Psoas muscle (tissue), 7 donors: ENCODE measurements at regions not wholly inside any gene's neighbourhood (a gene's known extent, or its start where the extent isn't known, plus 50 kb on each side); places are given as distances from the start of the nearest gene placed in this dataset.
"Not testable (repeated sequence)": the region's sequence is repeated elsewhere in the genome, so short reads cannot be mapped to it uniquely, and the experiment has no call there.

Source experiments
- ATAC-seq, 4 donors: fragments of 200-7000 bp; cut with Tn5 transposase; one replicate each; pipeline ENCODE4 v1.9.1; 2020; ENCODE audit warnings: moderate library complexity in 3 of 4, mild to moderate bottlenecking in 2 of 4
- DNase-seq, 2 donors: peaks; one replicate each; pipeline ENCODE4 v3.0.0-alpha.2; 2020
- H3K27ac ChIP-seq: fragments of 200-600 bp; one replicate; pipeline ENCODE4 v1.8.0; 2022
- H3K27me3 ChIP-seq, 3 donors: fragments of 200-600 bp in 1 of 3; one replicate each; pipeline versions ENCODE4 v1.6.1 to v1.8.0; 2013 to 2022; ENCODE audit warnings: low read length in 2 of 3, mild to moderate bottlenecking in 2 of 3, moderate library complexity in 1 of 3; ENCODE audit not compliant: insufficient read depth in 3 of 3
- H3K36me3 ChIP-seq, 2 donors: fragments of 200-600 bp in 1 of 2; one replicate each; pipeline versions ENCODE4 v1.6.1 to v1.8.0; 2013 to 2022; ENCODE audit warnings: low read depth in 1 of 2, mild to moderate bottlenecking in 1 of 2, moderate library complexity in 1 of 2; ENCODE audit not compliant: insufficient read depth in 1 of 2
- H3K4me1 ChIP-seq: fragments of 200-600 bp; one replicate; pipeline ENCODE4 v1.8.0; 2022
- H3K4me3 ChIP-seq: fragments of 200-600 bp; one replicate; pipeline ENCODE4 v1.8.0; 2022; ENCODE audit warnings: mild to moderate bottlenecking
- H3K9me3 ChIP-seq: fragments of 200-600 bp; one replicate; pipeline ENCODE4 v1.8.0; 2022
- CTCF ChIP-seq: fragments of 200-600 bp; IDR thresholded peaks from one replicate; pipeline ENCODE4 v1.8.0; 2022; ENCODE audit warnings: antibody characterized with exemption
- WGBS, 3 donors: extraction: QIAGEN DNeasy Blood & Tissue Kit; methylation state at CpG; one replicate each; pipeline versions ENCODE4 v1.1.6 to v1.1.7; 2013; 5-methylcytosine and 5-hydroxymethylcytosine counted together
- intact Hi-C, 2 donors: fragments of 100-400 bp; cut with DNase I; formaldehyde crosslinking; loops; one replicate each; pipeline versions ENCODE4 v1.11.0 to v1.14.2; 2022
- donor health status: healthy with polysubstance abuse.
- donor health status: DM: no; HTN: no; CAD: no; lungs with moderate emphysema.
- donor health status: Bipolar disorder and iron deficiency.
- donor health status: healthy.
- donor health status: DM: yes; HTN: yes; CAD: no.
- donor health status: DM: no; HTN: no; CAD: no.
- donor health status: DM: yes; HTN: yes; CAD: no.

DNA sequence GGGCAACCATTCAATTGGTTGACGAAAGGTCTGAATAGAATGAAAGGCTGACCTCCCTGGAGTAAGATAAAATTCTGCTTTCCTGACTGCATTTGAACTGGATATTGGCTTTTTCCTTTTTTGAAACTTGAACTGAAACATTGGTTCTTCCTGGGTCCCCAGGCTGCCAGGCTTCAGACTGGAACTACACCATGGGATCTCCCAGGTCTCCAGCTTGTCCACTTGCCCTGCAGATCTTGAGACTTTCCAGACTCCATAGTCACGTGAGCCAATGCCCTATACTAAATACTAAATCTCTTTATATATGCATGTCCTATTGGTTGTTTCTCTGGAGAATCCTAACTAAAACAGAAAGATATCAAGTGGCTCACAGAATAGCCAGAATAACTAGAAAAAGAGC is 118.7 kb upstream of the KRR1 start:
- ATAC-seq (no peak), DNase-seq (no peak)
- no peak overlapping the region for H3K27ac ChIP-seq
- no peak for TF ChIP-seq CTCF
- H3K4me3 ChIP-seq = no peak overlapping the region
- H3K36me3 ChIP-seq = no peaks in the 10 kb centered on the region
- 50 to 95% (median 66%) methylated on average over 2 of the region's 2 CpGs for WGBS, 3 donors
- intact Hi-C loops = no loop called here
- no peaks in the 10 kb centered on the region for H3K27me3 ChIP-seq
- H3K9me3 ChIP-seq = no peaks in the 10 kb centered on the region
- H3K4me1 ChIP-seq = no peaks in the 10 kb centered on the region

GRCh38 chr12:75628916-75629315 is 117.5 kb upstream of the KRR1 start:
- DNase-seq (no peak), ATAC-seq (no peak)
- Histone ChIP-seq H3K36me3 (no peaks in the 10 kb centered on the region), H3K27me3 (no peaks in the 10 kb centered on the region), H3K9me3 (no peaks in the 10 kb centered on the region), H3K4me3 (no peak overlapping the region), H3K4me1 (no peaks in the 10 kb centered on the region), H3K27ac (no peak overlapping the region)
- intact Hi-C loops = no loop called here
- no peak for TF ChIP-seq CTCF

DNA sequence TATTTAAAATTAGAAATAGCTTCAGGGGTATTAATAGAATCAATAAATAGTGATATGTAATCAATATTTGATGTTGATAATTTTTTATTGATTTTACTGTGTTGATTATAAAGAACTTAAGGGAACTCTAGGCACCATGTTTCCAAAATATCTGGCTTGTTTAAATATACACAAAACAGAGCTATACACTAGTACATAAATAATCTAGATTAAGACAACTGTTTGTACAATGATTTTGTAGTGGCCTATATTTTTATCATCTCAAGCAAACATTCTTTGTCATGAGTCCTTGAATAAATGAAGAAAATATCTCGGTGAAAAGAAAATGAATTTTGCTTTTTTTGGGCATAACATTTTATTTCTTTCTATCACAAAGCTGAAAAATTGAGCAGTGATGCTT is 117.1 kb upstream of the KRR1 start:
- TF ChIP-seq CTCF = no peak
- no peaks in the 10 kb centered on the region for H3K4me1 ChIP-seq
- WGBS, 3 donors = 74 to 92% (median 75%) methylated on average over 1 of the region's 1 CpG
- no peak for ATAC-seq
- no peak overlapping the region for H3K4me3 ChIP-seq
- no peaks in the 10 kb centered on the region for H3K9me3 ChIP-seq
- H3K27ac ChIP-seq = no peak overlapping the region
- intact Hi-C loops = no loop called here
- no peak for DNase-seq
- no peaks in the 10 kb centered on the region for H3K27me3 ChIP-seq
- no peaks in the 10 kb centered on the region for H3K36me3 ChIP-seq

GRCh38 chr12:75623631-75624154 is 112.3 kb upstream of the KRR1 start:
- H3K4me1 ChIP-seq = no peaks in the 10 kb centered on the region
- H3K27ac ChIP-seq = no peak overlapping the region
- no peak overlapping the region for H3K4me3 ChIP-seq
- no peaks in the 10 kb centered on the region for H3K36me3 ChIP-seq
- intact Hi-C loops = no loop called here
- no peak for TF ChIP-seq CTCF
- no peaks in the 10 kb centered on the region for H3K27me3 ChIP-seq
- DNase-seq = no peak
- WGBS, 3 donors = 54 to 64% (median 59%) methylated on average over 4 of the region's 4 CpGs
- ATAC-seq = peak in 2 of 4 donors; percentile 63 to 71
- H3K9me3 ChIP-seq = no peaks in the 10 kb centered on the region

GRCh38 chr12:75622492-75622891 is 111.1 kb upstream of the KRR1 start:
- Histone ChIP-seq H3K4me1 (no peaks in the 10 kb centered on the region), H3K36me3 (no peaks in the 10 kb centered on the region), H3K27ac (no peak overlapping the region), H3K27me3 (no peaks in the 10 kb centered on the region), H3K4me3 (no peak overlapping the region), H3K9me3 (no peaks in the 10 kb centered on the region)
- 90 to 100% (median 93%) methylated on average over 1 of the region's 1 CpG for WGBS, 3 donors
- intact Hi-C loops = no loop called here
- ATAC-seq (no peak), DNase-seq (no peak)
- TF ChIP-seq CTCF = no peak

GRCh38 chr12:75614396-75614795 is 103.0 kb upstream of the KRR1 start:
- H3K4me3 ChIP-seq, DNase-seq, H3K36me3 ChIP-seq, ATAC-seq, H3K27me3 ChIP-seq, H3K27ac ChIP-seq, H3K4me1 ChIP-seq, intact Hi-C loops, H3K9me3 ChIP-seq: not testable (repeated sequence)
- 41 to 55% (median 42%) methylated on average over 4 of the region's 4 CpGs for WGBS, 3 donors
